ENCODE measurements at regions not wholly inside any gene's neighbourhood (a gene's known extent, or its start where the extent isn't known, plus 50 kb on each side); places are given as distances from the start of the nearest gene placed in this dataset.

DNA sequence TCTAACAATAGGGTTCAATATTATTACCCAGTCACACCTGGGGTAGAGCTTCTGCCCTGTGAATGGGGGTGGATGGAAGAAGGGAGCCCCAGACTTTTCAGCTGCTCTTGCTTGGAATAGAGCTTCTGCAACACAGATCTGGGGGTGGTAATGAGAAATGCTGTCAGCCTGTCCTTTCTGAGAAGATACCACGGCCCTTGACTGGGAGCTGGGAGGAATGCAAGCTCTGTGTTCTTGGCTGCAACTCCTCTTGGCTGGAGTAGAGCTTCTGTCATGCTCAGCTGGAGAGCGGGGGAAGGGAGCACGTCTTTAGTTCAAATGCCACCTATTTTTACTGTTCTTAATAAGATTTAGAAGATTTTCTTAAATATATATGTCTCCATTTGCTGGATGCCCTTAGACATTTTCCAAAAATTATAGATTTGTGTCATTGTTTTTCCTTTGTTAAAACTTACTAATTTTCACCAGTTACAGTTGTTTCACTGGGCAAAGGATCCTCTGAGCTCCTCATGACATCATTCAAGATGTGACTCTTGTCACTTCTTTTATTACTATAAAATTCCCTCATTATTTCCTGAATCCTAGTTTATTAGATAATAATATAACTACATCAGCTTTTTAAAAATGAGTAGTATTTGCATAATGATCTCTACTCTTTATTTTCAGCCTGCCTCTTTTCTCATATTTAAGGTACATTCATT, 180.0 kb upstream of the TGFBR2 start:
- FAIRE-seq (peak; percentile 47), DNase-seq (no peak)
- H3K27ac ChIP-seq (ENCODE audit: low read depth in 1 of 3, low read length in 2 of 3), result no peak overlapping the region
- no peaks in the 10 kb centered on the region for H3K27me3 ChIP-seq (ENCODE audit: control insufficient read depth in 3 of 3, insufficient read depth in 3 of 3, low read length in 3 of 3)
- no peak overlapping the region for H3K4me3 ChIP-seq (ENCODE audit: low read depth in 1 of 3, low read length in 3 of 3)
- 39 to 62% (median 47%) methylated on average over 3 of the region's 3 CpGs for WGBS, 3 donors
- no peaks in the 10 kb centered on the region for H3K36me3 ChIP-seq (ENCODE audit: control insufficient read depth in 3 of 3, insufficient read depth in 2 of 3, low read depth in 1 of 3, low read length in 3 of 3)
- no peaks in the 10 kb centered on the region for H3K4me1 ChIP-seq (ENCODE audit: control insufficient read depth in 3 of 3, insufficient read depth in 2 of 3, low read depth in 1 of 3, low read length in 2 of 3)
- H3K9me3 ChIP-seq (ENCODE audit: control insufficient read depth in 2 of 2, insufficient read depth in 1 of 2, low read depth in 1 of 2, low read length in 1 of 2), result no peaks in the 10 kb centered on the region

DNA sequence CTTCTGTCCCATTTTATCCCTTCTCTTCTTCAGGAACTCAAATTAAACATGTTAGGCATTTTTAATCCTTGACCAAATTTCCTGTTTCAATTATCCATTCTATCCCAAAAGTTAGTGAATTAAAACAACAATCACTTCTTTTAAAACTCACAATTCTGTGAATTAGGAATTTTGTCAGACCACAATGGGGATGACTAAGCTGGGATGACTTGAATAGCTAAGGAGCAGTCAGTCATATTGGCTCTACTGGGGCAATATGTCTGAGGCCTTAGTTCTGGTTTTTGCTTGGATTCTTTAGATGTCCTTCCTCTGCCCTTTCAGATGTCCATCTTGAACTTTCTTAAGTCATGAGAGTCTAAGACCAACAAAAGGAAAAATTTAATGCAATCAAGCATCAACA, 178.2 kb upstream of the TGFBR2 start:
- Histone ChIP-seq H3K27ac (ENCODE audit: low read depth in 1 of 3, low read length in 2 of 3) (no peak overlapping the region), H3K9me3 (ENCODE audit: control insufficient read depth in 2 of 2, insufficient read depth in 1 of 2, low read depth in 1 of 2, low read length in 1 of 2) (no peaks in the 10 kb centered on the region), H3K4me3 (ENCODE audit: low read depth in 1 of 3, low read length in 3 of 3) (no peak overlapping the region), H3K4me1 (ENCODE audit: control insufficient read depth in 3 of 3, insufficient read depth in 2 of 3, low read depth in 1 of 3, low read length in 2 of 3) (no peaks in the 10 kb centered on the region), H3K36me3 (ENCODE audit: control insufficient read depth in 3 of 3, insufficient read depth in 2 of 3, low read depth in 1 of 3, low read length in 3 of 3) (no peaks in the 10 kb centered on the region), H3K27me3 (ENCODE audit: control insufficient read depth in 3 of 3, insufficient read depth in 3 of 3, low read length in 3 of 3) (no peaks in the 10 kb centered on the region)
- no peak for DNase-seq
- no peak for FAIRE-seq

DNA sequence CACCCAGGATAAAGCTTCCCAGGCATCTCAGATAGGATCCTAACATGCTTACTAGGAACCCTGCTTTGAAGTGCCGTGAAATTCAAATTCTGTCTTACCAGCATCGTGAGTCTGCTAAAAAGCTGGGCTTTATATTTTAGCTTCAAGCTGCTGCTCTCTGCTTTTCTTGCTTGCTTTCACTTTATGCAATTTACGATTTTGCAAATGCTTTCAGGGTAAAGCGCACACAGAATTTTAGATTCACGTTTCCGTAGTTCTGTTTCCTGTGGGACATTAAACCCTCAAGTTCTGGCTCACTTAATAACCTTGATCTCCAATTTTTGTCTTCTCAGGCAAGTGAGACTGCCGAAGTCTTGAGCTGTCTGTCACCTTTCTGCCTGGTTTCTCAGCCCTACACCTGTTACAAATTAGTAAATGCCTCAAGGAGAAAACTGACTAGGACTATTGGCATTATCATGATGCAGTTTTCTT, 170.5 kb upstream of the TGFBR2 start:
- Histone ChIP-seq H3K4me1 (ENCODE audit: control insufficient read depth in 3 of 3, insufficient read depth in 2 of 3, low read depth in 1 of 3, low read length in 2 of 3) (no peaks in the 10 kb centered on the region), H3K36me3 (ENCODE audit: control insufficient read depth in 3 of 3, insufficient read depth in 2 of 3, low read depth in 1 of 3, low read length in 3 of 3) (no peaks in the 10 kb centered on the region), H3K4me3 (ENCODE audit: low read depth in 1 of 3, low read length in 3 of 3) (no peak overlapping the region), H3K9me3 (ENCODE audit: control insufficient read depth in 2 of 2, insufficient read depth in 1 of 2, low read depth in 1 of 2, low read length in 1 of 2) (no peaks in the 10 kb centered on the region), H3K27me3 (ENCODE audit: control insufficient read depth in 3 of 3, insufficient read depth in 3 of 3, low read length in 3 of 3) (no peaks in the 10 kb centered on the region), H3K27ac (ENCODE audit: low read depth in 1 of 3, low read length in 2 of 3) (peak overlapping the region in 1 of 3 donors; percentile 11)
- WGBS, 3 donors, result 65 to 73% (median 69%) methylated on average over 7 of the region's 7 CpGs
- no peak for FAIRE-seq
- peak in 1 of 2 donors; percentile 5 for DNase-seq

DNA sequence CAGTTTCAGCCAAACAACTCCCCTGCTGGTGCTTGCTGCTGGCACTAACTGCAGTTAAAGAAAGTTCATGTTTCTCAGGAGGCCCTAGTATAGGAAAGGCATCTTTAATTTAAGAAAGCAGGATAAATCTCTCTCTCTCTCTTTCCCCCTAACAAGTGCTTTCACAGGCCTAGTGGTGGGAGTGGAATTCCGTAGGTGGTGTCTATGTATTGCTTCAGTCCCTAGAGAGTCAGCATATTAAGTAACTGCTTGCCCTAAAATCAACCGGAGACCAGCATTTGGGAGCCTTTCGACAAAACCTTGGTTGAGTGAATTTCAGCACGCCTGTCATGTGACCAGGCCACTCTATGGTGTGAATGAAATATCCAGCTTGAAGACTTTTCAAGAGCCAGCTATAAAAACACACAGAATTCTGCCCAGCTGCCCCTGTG, 169.2 kb upstream of the TGFBR2 start:
- WGBS, 3 donors, result 63 to 95% (median 78%) methylated on average over 4 of the region's 4 CpGs
- Histone ChIP-seq H3K4me1 (ENCODE audit: control insufficient read depth in 3 of 3, insufficient read depth in 2 of 3, low read depth in 1 of 3, low read length in 2 of 3) (no peaks in the 10 kb centered on the region), H3K27ac (ENCODE audit: low read depth in 1 of 3, low read length in 2 of 3) (no peak overlapping the region), H3K36me3 (ENCODE audit: control insufficient read depth in 3 of 3, insufficient read depth in 2 of 3, low read depth in 1 of 3, low read length in 3 of 3) (no peaks in the 10 kb centered on the region), H3K9me3 (ENCODE audit: control insufficient read depth in 2 of 2, insufficient read depth in 1 of 2, low read depth in 1 of 2, low read length in 1 of 2) (no peaks in the 10 kb centered on the region), H3K4me3 (ENCODE audit: low read depth in 1 of 3, low read length in 3 of 3) (no peak overlapping the region), H3K27me3 (ENCODE audit: control insufficient read depth in 3 of 3, insufficient read depth in 3 of 3, low read length in 3 of 3) (no peaks in the 10 kb centered on the region)
- FAIRE-seq (no peak), DNase-seq (no peak)

DNA sequence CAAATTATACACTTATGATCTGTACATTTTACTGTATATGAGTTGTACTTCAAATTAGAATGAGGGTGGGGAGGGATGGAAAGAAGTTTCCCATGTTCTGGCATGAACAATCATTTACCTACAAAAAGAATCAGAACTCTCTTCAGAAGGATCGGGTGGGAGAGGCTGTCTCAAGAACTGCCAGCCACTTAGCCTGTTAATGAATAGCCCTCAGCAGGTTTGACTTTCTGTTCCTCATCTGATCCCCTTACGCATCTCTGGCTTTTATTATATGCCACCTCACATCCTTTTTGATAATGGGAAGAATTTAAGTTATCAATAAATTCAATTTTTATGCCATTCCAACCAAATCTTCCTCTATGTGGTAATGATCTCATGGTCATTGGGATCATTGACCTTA, 168.3 kb upstream of the TGFBR2 start:
- no peak overlapping the region for H3K4me3 ChIP-seq (ENCODE audit: low read depth in 1 of 3, low read length in 3 of 3)
- H3K36me3 ChIP-seq (ENCODE audit: control insufficient read depth in 3 of 3, insufficient read depth in 2 of 3, low read depth in 1 of 3, low read length in 3 of 3), result no peaks in the 10 kb centered on the region
- H3K27me3 ChIP-seq (ENCODE audit: control insufficient read depth in 3 of 3, insufficient read depth in 3 of 3, low read length in 3 of 3), result no peaks in the 10 kb centered on the region
- FAIRE-seq, result no peak
- H3K9me3 ChIP-seq (ENCODE audit: control insufficient read depth in 2 of 2, insufficient read depth in 1 of 2, low read depth in 1 of 2, low read length in 1 of 2), result no peaks in the 10 kb centered on the region
- no peak overlapping the region for H3K27ac ChIP-seq (ENCODE audit: low read depth in 1 of 3, low read length in 2 of 3)
- no peak for DNase-seq
- no peaks in the 10 kb centered on the region for H3K4me1 ChIP-seq (ENCODE audit: control insufficient read depth in 3 of 3, insufficient read depth in 2 of 3, low read depth in 1 of 3, low read length in 2 of 3)
- 86 to 98% (median 87%) methylated on average over 2 of the region's 2 CpGs for WGBS, 3 donors

DNA sequence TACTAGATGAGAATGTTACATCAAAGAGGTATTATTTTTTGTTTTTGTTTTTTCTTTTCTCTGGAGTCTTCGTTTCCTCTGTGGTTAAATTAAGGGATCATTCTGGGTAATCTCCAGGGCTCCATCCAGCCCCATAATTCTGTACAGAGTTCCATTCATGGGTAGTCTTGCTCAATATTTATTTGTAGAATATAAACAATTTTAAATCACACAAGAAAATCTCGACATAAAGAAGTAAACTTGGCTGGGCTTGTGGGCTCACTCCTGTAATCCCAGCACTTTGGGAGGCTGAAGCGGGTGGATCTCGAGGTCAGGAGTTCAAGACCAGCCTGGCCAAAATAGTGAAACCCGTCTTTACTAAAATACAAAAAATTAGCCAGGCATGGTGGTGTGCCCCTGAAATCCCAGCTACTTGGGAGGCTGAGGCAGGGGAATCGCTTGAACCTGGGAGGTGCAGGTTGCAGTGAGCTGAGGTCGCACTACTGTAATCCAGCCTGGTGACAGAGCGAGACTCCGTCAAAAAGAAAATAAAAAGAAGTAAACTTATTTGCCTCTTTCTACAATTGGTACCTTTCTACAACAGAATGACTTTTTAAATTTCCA, 166.8 kb upstream of the TGFBR2 start:
- Histone ChIP-seq H3K27me3 (ENCODE audit: control insufficient read depth in 3 of 3, insufficient read depth in 3 of 3, low read length in 3 of 3) (no peaks in the 10 kb centered on the region), H3K4me1 (ENCODE audit: control insufficient read depth in 3 of 3, insufficient read depth in 2 of 3, low read depth in 1 of 3, low read length in 2 of 3) (no peaks in the 10 kb centered on the region), H3K9me3 (ENCODE audit: control insufficient read depth in 2 of 2, insufficient read depth in 1 of 2, low read depth in 1 of 2, low read length in 1 of 2) (no peaks in the 10 kb centered on the region), H3K36me3 (ENCODE audit: control insufficient read depth in 3 of 3, insufficient read depth in 2 of 3, low read depth in 1 of 3, low read length in 3 of 3) (no peaks in the 10 kb centered on the region), H3K27ac (ENCODE audit: low read depth in 1 of 3, low read length in 2 of 3) (no peak overlapping the region), H3K4me3 (ENCODE audit: low read depth in 1 of 3, low read length in 3 of 3) (no peak overlapping the region)
- no peak for FAIRE-seq
- DNase-seq, result no peak
- WGBS, 3 donors, result 84 to 87% (median 85%) methylated on average over 9 of the region's 9 CpGs

DNA sequence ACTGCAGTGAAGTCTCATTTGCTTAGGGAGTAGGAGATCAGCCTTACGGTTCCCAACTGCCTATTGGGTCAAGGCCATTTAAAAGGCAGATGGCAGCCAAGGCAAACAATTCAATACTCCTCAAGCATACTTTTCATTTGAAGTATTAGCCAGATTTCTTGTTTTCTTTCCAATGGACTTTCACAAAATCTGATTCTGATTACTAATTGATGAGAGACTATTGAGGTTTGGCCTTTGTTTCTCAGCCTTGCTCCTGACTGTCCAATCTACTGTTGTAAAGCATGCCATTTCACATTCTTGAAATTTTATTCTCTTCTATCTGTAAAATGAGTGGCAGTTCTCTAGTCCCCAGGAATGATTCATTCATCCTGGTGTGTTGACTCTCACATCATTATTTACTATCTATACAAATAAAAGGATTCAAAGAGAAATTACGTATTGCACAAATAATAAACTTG, 166.2 kb upstream of the TGFBR2 start:
- Histone ChIP-seq H3K36me3 (ENCODE audit: control insufficient read depth in 3 of 3, insufficient read depth in 2 of 3, low read depth in 1 of 3, low read length in 3 of 3) (no peaks in the 10 kb centered on the region), H3K27ac (ENCODE audit: low read depth in 1 of 3, low read length in 2 of 3) (no peak overlapping the region), H3K27me3 (ENCODE audit: control insufficient read depth in 3 of 3, insufficient read depth in 3 of 3, low read length in 3 of 3) (no peaks in the 10 kb centered on the region), H3K4me3 (ENCODE audit: low read depth in 1 of 3, low read length in 3 of 3) (no peak overlapping the region), H3K4me1 (ENCODE audit: control insufficient read depth in 3 of 3, insufficient read depth in 2 of 3, low read depth in 1 of 3, low read length in 2 of 3) (no peaks in the 10 kb centered on the region), H3K9me3 (ENCODE audit: control insufficient read depth in 2 of 2, insufficient read depth in 1 of 2, low read depth in 1 of 2, low read length in 1 of 2) (no peaks in the 10 kb centered on the region)
- 74 to 86% (median 77%) methylated on average over 2 of the region's 2 CpGs for WGBS, 3 donors
- FAIRE-seq (no peak), DNase-seq (no peak)

DNA sequence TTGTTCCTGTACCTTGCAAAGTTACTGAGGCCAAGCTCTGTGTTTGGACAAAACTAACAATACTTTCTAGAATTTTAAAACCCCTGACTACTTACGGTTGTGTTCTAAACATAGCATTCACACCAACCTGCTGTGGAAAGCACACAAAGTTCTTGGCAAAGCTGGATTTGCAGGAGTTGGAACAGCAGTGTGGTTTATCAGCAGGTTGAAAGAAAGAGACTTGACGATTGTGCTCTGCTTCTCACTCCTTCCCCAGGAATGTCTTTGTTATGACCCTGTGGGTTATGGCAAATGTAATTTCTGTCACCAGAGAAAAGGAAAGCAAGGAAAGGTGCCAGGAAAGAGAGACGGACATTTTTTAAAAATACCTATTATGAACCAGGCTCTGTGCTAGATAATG, 165.5 kb upstream of the TGFBR2 start:
- H3K36me3 ChIP-seq (ENCODE audit: control insufficient read depth in 3 of 3, insufficient read depth in 2 of 3, low read depth in 1 of 3, low read length in 3 of 3), result no peaks in the 10 kb centered on the region
- no peak overlapping the region for H3K4me3 ChIP-seq (ENCODE audit: low read depth in 1 of 3, low read length in 3 of 3)
- H3K4me1 ChIP-seq (ENCODE audit: control insufficient read depth in 3 of 3, insufficient read depth in 2 of 3, low read depth in 1 of 3, low read length in 2 of 3), result no peaks in the 10 kb centered on the region
- FAIRE-seq (no peak), DNase-seq (no peak)
- 79 to 92% (median 83%) methylated on average over 3 of the region's 3 CpGs for WGBS, 3 donors
- no peaks in the 10 kb centered on the region for H3K27me3 ChIP-seq (ENCODE audit: control insufficient read depth in 3 of 3, insufficient read depth in 3 of 3, low read length in 3 of 3)
- H3K9me3 ChIP-seq (ENCODE audit: control insufficient read depth in 2 of 2, insufficient read depth in 1 of 2, low read depth in 1 of 2, low read length in 1 of 2), result no peaks in the 10 kb centered on the region
- no peak overlapping the region for H3K27ac ChIP-seq (ENCODE audit: low read depth in 1 of 3, low read length in 2 of 3)

Measured in small intestine (tissue), 7 donors.